ENCODE measurements at regions not wholly inside any gene's neighbourhood (a gene's known extent, or its start where the extent isn't known, plus 50 kb on each side); places are given as distances from the start of the nearest gene placed in this dataset.

GRCh38 chr5:40221255-40221654 is 458.5 kb upstream of the PTGER4 start:
- TF ChIP-seq CTCF (conservative IDR thresholded peaks at IDR 0.05; ENCODE audit: low read depth, low read length) (no peak), EZH2 (IDR thresholded peaks at IDR 0.05; ENCODE audit: borderline replicate concordance, low read depth, low read length, poor library complexity, severe bottlenecking) (no peak)

Data from A673 (cell line).